GM12873 (cell line): ENCODE measurements at regions not wholly inside any gene's neighbourhood (a gene's known extent, or its start where the extent isn't known, plus 50 kb on each side); places are given as distances from the start of the nearest gene placed in this dataset.

Experiments
- TF ChIP-seq, protein P1 (sequence below): IDR thresholded peaks from 2 replicates; pipeline ENCODE4 v1.5.1; 2012; ENCODE audit warnings: low read depth, mild to moderate bottlenecking, moderate library complexity, low read length, control low read depth; ENCODE audit not compliant: insufficient read depth; ENCODE audit errors: missing control alignments

DNA sequence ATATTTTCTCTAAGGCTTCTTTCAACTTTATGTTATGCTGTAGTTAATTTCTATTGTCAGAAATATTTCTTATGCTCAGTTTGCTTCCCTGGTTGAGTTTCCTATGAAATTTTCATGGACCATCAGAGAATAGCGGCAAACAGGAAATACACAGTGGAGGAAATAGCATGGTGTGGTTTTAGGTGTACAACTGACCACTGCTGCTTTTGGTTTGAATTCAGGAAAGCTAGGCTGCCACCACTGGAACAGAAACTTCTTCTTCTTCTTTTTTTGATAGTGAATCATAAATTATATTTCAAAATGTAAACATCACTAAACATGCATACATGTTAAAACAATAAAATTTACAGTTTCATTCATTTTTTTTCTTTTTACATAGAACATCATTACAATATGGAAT, 316.6 kb upstream of the TGFBR2 start:
- TF ChIP-seq, protein P1, sequence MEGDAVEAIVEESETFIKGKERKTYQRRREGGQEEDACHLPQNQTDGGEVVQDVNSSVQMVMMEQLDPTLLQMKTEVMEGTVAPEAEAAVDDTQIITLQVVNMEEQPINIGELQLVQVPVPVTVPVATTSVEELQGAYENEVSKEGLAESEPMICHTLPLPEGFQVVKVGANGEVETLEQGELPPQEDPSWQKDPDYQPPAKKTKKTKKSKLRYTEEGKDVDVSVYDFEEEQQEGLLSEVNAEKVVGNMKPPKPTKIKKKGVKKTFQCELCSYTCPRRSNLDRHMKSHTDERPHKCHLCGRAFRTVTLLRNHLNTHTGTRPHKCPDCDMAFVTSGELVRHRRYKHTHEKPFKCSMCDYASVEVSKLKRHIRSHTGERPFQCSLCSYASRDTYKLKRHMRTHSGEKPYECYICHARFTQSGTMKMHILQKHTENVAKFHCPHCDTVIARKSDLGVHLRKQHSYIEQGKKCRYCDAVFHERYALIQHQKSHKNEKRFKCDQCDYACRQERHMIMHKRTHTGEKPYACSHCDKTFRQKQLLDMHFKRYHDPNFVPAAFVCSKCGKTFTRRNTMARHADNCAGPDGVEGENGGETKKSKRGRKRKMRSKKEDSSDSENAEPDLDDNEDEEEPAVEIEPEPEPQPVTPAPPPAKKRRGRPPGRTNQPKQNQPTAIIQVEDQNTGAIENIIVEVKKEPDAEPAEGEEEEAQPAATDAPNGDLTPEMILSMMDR: no peak

DNA sequence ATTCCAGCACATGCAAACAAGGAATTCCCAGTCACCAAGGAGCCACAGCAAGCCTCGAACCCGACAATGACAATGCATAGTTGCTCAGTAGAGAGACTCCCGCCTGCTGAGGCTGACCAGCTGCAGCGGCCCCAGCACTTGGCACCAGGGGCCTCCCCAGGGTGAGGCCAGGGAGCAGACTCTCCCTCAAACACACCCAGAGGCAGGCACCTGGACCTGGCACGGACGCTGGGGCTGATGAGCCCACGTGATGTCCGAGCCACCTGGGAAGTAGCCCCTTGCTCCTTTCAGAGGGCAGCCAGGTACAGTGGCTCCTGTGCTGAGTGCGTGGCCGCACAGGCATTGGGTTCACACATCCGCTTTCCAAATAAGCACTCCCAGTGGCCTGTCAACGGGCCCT, 315.9 kb upstream of the TGFBR2 start:
- TF ChIP-seq, protein P1: no peak

DNA sequence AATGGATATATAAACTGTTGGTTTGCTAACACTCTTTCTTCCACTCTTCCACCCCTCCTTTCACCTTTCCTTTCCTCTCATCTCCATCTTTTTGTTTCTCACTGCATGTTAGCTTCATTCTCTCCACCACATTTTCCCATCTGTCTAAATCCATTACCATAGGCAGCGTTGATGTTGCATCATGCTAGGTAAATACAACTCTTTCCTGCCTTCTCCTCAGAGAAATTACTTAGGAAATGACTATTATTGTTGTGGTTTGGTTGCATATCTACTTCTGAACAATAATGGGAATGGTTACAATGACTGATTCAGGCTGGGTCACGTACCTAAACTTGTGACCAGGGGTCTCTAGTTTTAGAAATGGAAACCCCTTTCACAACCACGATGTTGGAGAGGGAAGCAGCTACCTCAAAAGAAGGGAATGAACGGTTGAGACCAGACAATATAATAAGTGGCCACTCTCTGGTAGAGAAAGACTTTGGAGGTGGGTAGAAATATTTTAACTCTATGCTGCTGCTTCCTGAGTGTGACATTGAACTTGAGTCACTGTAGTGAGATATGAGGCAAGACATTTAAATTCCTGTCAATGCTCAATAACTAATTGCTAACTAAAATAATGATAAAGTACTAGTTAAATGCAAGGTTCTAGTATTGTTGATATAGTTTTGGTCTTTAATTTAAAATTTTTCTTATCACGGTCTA, 314.1 kb upstream of the TGFBR2 start:
- TF ChIP-seq, protein P1: no peak

DNA sequence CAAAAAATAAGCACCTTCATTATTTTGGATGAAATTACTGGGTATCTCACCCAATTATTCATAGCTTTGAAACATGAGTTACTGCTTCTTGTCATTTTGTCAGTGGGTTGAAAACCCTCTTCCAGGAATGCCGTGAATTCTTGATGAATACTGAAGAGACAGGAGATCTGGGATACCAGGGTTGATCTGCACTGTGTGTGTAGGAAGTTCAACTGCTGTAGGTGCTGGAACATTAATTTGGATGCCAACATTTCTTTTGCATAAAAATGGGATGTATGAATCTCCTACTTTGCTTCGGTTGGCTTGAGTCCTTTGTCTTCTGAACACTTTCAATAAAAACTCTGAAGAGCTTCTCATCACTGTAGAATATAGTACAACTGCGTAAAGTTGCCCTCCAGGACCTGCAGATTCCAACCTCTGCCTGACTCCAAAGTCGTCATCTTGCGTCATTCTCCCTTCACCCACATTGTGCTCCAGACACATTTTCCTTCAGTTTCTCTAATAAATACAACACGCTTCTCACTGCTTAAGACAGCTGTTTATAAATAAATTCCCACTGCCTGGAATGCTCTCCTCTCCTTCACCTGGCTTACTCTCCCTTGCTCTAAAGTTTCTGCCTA, 312.7 kb upstream of the TGFBR2 start:
- TF ChIP-seq, protein P1: no peak

DNA sequence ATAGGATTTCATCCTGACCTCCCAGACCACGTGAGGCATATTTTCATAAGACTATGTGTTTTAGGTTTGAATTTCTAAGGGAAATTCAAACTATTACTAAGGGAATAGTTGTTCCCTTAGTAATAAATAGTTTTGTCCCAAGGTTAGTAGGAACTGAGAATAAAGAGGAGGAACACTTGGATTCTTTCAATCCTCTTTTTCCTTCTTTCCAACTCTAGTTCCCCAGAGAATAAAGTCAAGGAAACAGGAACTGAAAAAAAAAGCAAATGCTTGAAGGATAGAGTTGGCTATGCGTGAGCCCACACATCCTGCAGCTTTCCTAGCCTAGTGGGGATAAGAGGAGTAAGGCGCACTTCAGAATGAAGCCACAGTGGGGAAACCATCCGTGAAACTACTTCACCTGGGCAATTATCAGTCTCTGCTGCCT, 312.1 kb upstream of the TGFBR2 start:
- TF ChIP-seq, protein P1: no peak

DNA sequence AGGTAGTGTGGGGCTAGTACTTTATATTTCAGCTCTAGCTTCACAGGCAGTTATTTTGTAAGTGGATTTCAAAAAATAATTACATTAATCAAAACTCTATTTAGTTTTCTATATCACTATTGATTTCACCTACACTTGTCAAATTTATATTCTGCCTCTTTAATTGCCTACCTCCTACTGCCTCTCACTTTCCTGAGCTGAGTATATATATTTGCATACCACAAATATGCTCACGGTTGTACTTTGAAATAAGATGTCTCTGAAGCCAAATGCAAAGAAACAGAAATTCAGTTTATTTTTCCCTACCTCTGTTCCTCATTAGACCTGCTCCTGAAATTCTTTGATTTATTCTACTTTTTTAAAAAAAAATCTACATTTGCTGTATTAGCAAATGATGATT, 309.3 kb upstream of the TGFBR2 start:
- TF ChIP-seq, protein P1: no peak

DNA sequence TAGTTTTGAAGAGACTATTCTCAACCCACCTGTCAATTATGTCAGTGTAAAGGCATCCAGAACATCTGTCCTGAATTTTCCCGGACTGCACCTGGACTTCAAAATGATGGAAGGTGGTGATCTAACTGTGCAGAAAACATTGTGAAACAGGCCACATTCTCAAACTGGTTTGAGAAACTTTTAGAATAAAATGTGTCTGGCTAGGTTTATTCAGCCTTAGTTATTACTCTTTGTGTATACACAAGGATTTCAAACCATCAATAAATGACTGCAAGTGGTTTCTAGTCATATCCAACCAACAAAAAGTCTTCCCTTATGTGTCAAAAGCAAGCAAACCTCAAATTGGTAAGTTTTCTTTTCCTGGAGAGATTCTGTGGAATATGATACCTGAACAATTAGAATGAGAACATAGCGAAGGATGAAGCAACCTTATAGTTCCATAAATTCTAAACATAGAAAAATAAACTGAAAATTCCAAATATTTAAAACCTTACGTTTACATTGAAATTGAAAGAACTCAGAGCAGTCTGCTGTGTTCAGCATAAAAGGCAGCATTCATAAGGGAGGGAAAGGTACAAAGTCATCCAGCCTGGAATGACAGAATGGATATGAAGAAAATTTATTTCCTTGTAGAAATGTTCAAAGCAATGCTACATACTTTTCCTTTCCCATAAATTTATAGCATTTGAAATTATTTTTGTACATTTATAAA, 306.6 kb upstream of the TGFBR2 start:
- TF ChIP-seq, protein P1: no peak
